Nephron progenitor cell (in vitro differentiated cells): ENCODE measurements at regions not wholly inside any gene's neighbourhood (a gene's known extent, or its start where the extent isn't known, plus 50 kb on each side); places are given as distances from the start of the nearest gene placed in this dataset.
"Not testable (repeated sequence)": the region's sequence is repeated elsewhere in the genome, so short reads cannot be mapped to it uniquely, and the experiment has no call there.

Source experiments
- DNase-seq: peaks from one replicate; pipeline ENCODE4 v3.0.0; 2021
- H3K27ac Mint-ChIP-seq: 2 replicates; pipeline ENCODE4 v1.8.0; 2021; ENCODE audit warnings: mild to moderate bottlenecking, moderate library complexity, mixed read lengths
- H3K27me3 Mint-ChIP-seq: 2 replicates; pipeline ENCODE4 v1.8.0; 2021; ENCODE audit warnings: mild to moderate bottlenecking, low read depth, mixed read lengths; ENCODE audit not compliant: poor library complexity
- H3K36me3 Mint-ChIP-seq: 2 replicates; pipeline ENCODE4 v1.8.0; 2021; ENCODE audit warnings: low read depth, mixed read lengths
- H3K4me1 Mint-ChIP-seq: 2 replicates; pipeline ENCODE4 v1.8.0; 2021; ENCODE audit warnings: mixed read lengths
- H3K4me3 Mint-ChIP-seq: 2 replicates; pipeline ENCODE4 v1.8.0; 2021; ENCODE audit warnings: mild to moderate bottlenecking, moderate library complexity, mixed read lengths
- H3K9me3 Mint-ChIP-seq: 2 replicates; pipeline ENCODE4 v1.8.0; 2021; ENCODE audit warnings: mild to moderate bottlenecking, moderate library complexity, mixed read lengths
- CTCF ChIP-seq: fragments of 200-600 bp; sonication (generic); IDR thresholded peaks from 2 replicates; pipeline ENCODE4 v1.5.0; 2021; ENCODE audit warnings: antibody characterized with exemption

- Mint-ChIP-seq H3K36me3 (peaks cover under 1% of the 10 kb centered on the region), H3K4me3 (no peak overlapping the region), H3K27me3 (no peaks in the 10 kb centered on the region), H3K4me1 (peaks cover 6% of the 10 kb centered on the region), H3K27ac (no peak overlapping the region), H3K9me3 (peaks cover 6% of the 10 kb centered on the region)
- TF ChIP-seq CTCF, result no peak
- no peak for DNase-seq
These were observed 726.2 kb downstream of the USP25 start for GRCh38 chr21:16455978-16456377.

DNA sequence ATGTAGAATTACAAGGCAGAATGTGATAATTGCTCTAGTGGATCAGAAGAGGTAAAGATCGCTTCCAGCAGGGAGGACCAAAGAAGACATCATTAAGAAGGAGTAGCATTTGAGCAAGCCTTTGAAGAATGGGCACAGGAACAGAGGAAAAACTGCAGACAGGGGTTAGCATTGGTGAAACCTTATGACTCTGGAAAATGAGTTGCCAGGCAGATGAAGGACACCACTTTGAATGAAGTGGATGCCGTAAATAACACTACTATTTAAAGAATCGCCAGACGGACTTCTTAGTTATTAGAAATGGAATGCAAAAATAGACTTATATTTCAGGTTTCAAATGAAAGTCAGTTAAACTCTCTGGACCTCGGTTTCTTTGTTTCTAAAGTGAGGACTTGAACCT lies 727.7 kb downstream of the USP25 start:
- TF ChIP-seq CTCF, result no peak
- Mint-ChIP-seq H3K27me3 (no peaks in the 10 kb centered on the region), H3K9me3 (peaks cover 11% of the 10 kb centered on the region), H3K4me3 (no peak overlapping the region), H3K36me3 (peaks cover 4% of the 10 kb centered on the region), H3K27ac (no peak overlapping the region), H3K4me1 (peaks cover 6% of the 10 kb centered on the region)
- no peak for DNase-seq

GRCh38 chr21:16460936-16461335 lies 731.2 kb downstream of the USP25 start:
- no peak overlapping the region for H3K4me3 Mint-ChIP-seq
- peaks cover 28% of the 10 kb centered on the region for H3K9me3 Mint-ChIP-seq
- no peak for DNase-seq
- peaks cover 4% of the 10 kb centered on the region for H3K4me1 Mint-ChIP-seq
- no peaks in the 10 kb centered on the region for H3K27me3 Mint-ChIP-seq
- TF ChIP-seq CTCF, result no peak
- H3K27ac Mint-ChIP-seq, result no peak overlapping the region
- peaks cover 10% of the 10 kb centered on the region for H3K36me3 Mint-ChIP-seq

DNA sequence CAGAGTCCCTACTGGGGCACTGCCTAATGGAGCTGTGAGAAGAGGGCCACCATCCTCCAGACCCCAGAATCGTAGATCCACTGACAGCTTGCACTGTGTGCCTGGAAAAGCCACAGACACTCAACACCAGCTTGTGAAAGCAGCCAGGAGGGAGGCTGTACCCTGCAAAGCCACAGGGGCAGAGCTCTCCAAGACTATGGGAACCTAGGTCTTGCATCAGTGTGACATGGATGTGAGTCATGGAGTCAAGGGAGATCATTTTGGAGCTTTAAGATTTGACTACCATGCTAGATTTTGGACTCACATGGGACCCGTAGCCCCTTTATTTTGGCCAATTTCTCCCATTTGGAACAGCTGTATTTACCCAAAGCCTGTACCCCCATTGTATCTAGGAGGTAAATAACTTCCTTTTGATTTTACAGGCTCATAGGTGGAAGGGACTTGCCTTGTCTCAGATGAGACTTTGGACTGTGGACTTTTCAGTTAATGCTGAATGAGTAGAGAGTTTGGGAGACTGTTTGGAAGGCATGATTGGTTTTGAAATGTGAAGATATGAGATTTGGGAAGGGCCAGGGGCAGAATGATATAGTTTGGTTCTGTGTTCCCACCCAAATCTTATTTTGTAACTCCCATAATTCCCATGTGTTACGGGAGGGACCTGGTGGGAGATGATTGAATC lies 734.6 kb downstream of the USP25 start:
- H3K4me1 Mint-ChIP-seq, DNase-seq, H3K4me3 Mint-ChIP-seq, H3K27me3 Mint-ChIP-seq, H3K27ac Mint-ChIP-seq: not testable (repeated sequence)
- Mint-ChIP-seq H3K9me3 (peaks cover 28% of the 10 kb centered on the region), H3K36me3 (peaks cover 10% of the 10 kb centered on the region)

DNA sequence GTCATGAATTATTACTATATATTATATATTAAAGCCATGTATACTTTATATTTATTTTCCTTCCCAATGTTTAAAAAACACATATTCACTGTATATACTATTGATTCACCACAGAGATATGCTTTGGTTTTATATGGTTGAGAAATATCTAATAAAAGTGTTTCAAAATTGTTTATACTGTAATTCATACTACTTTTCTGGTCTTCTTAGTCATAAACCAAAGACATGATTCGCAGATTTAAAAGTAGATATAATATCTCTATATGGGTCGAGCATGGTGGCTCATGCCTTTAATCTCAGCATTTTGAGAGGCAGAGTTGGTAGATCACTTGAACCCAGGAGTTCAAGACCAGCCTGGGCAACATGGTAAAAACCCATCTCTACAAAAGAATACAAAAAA lies 738.4 kb downstream of the USP25 start:
- Mint-ChIP-seq H3K27me3 (no peaks in the 10 kb centered on the region), H3K27ac (no peak overlapping the region), H3K4me3 (no peak overlapping the region), H3K4me1 (no peaks in the 10 kb centered on the region), H3K36me3 (peaks cover 3% of the 10 kb centered on the region), H3K9me3 (peaks cover 13% of the 10 kb centered on the region)
- no peak for DNase-seq
- no peak for TF ChIP-seq CTCF

- DNase-seq, result no peak
- Mint-ChIP-seq H3K27me3 (no peaks in the 10 kb centered on the region), H3K36me3 (peaks cover 5% of the 10 kb centered on the region), H3K4me3 (no peak overlapping the region), H3K4me1 (no peaks in the 10 kb centered on the region), H3K9me3 (peaks cover 12% of the 10 kb centered on the region), H3K27ac (no peak overlapping the region)
- TF ChIP-seq CTCF, result no peak
These were observed 744.2 kb downstream of the USP25 start for GRCh38 chr21:16473988-16474387.
